ENCODE measurements at regions not wholly inside any gene's neighbourhood (a gene's known extent, or its start where the extent isn't known, plus 50 kb on each side); places are given as distances from the start of the nearest gene placed in this dataset.

- Histone ChIP-seq H3K79me2 (ENCODE audit: insufficient read depth) (no peaks in the 10 kb centered on the region), H4K20me1 (ENCODE audit: insufficient read depth) (no peaks in the 10 kb centered on the region), H3K9me3 (ENCODE audit: low read depth) (no peaks in the 10 kb centered on the region), H3F3A (ENCODE audit: insufficient read depth) (no peaks in the 10 kb centered on the region), H3K4me1 (ENCODE audit: insufficient read depth) (no peaks in the 10 kb centered on the region), H3K4me3 (no peak overlapping the region), H3K36me3 (ENCODE audit: low read depth) (no peaks in the 10 kb centered on the region), H3K9me2 (ENCODE audit: insufficient read depth) (no peaks in the 10 kb centered on the region), H3K27me3 (replicated peaks; ENCODE audit: insufficient read depth) (no peaks in the 10 kb centered on the region; the same call in 1 of the 2 replicates), H3K9ac (no peak overlapping the region), H3K27ac (no peak overlapping the region), H2AFZ (no peak overlapping the region), H3K4me2 (ENCODE audit: unreplicated experiment) (no peak overlapping the region)
- no peak for DNase-seq
- in situ Hi-C loops (cut with MboI) = no loop called here
- no peak for TF ChIP-seq EZH2 (IDR thresholded peaks at IDR 0.05; ENCODE audit: insufficient read depth, poor library complexity, severe bottlenecking)
- no peak for TF ChIP-seq EZH2phosphoT487 (IDR thresholded peaks at IDR 0.05; ENCODE audit: insufficient read depth, low read depth)
- WGBS, 2 experiments (ENCODE audit: low coverage in 1 of 2, low lambda C conversion rate in 2 of 2, missing lambda C conversion rate in 2 of 2) = 10 to 12% methylated on average over 8 of the region's 8 CpGs
Observed at GRCh38 chr16:19948186-19949104, 63.8 kb upstream of the GPRC5B start.

GRCh38 chr16:19945934-19946333 lies 61.3 kb upstream of the GPRC5B start:
- TF ChIP-seq EZH2phosphoT487 (IDR thresholded peaks at IDR 0.05; ENCODE audit: insufficient read depth, low read depth) (no peak), EZH2 (IDR thresholded peaks at IDR 0.05; ENCODE audit: insufficient read depth, poor library complexity, severe bottlenecking) (no peak)
- no peaks in the 10 kb centered on the region; the same call in 1 of the 2 replicates for H3K27me3 ChIP-seq (replicated peaks; ENCODE audit: insufficient read depth)
- no peak overlapping the region for H3K9ac ChIP-seq
- DNase-seq = no peak
- no peaks in the 10 kb centered on the region for H3K9me3 ChIP-seq (ENCODE audit: low read depth)
- H3K27ac ChIP-seq = no peak overlapping the region
- no peaks in the 10 kb centered on the region for H3K9me2 ChIP-seq (ENCODE audit: insufficient read depth)
- no peaks in the 10 kb centered on the region for H4K20me1 ChIP-seq (ENCODE audit: insufficient read depth)
- H3K4me2 ChIP-seq (ENCODE audit: unreplicated experiment) = no peak overlapping the region
- H3K4me1 ChIP-seq (ENCODE audit: insufficient read depth) = no peaks in the 10 kb centered on the region
- in situ Hi-C loops (cut with MboI) = no loop called here
- H3K79me2 ChIP-seq (ENCODE audit: insufficient read depth) = no peaks in the 10 kb centered on the region
- H3K36me3 ChIP-seq (ENCODE audit: low read depth) = no peaks in the 10 kb centered on the region
- H3K4me3 ChIP-seq = no peak overlapping the region
- no peak overlapping the region for H2AFZ ChIP-seq
- H3F3A ChIP-seq (ENCODE audit: insufficient read depth) = no peaks in the 10 kb centered on the region
- WGBS, 2 experiments (ENCODE audit: low coverage in 1 of 2, low lambda C conversion rate in 2 of 2, missing lambda C conversion rate in 2 of 2) = 25 to 38% methylated on average over 1 of the region's 1 CpG

GRCh38 chr16:19940195-19940594 lies 55.5 kb upstream of the GPRC5B start:
- H3K9ac ChIP-seq = no peak overlapping the region
- H3K4me3 ChIP-seq = no peak overlapping the region
- no peaks in the 10 kb centered on the region for H3K36me3 ChIP-seq (ENCODE audit: low read depth)
- no peaks in the 10 kb centered on the region for H3K4me1 ChIP-seq (ENCODE audit: insufficient read depth)
- H3F3A ChIP-seq (ENCODE audit: insufficient read depth) = no peaks in the 10 kb centered on the region
- TF ChIP-seq EZH2phosphoT487 (IDR thresholded peaks at IDR 0.05; ENCODE audit: insufficient read depth, low read depth) (no peak), EZH2 (IDR thresholded peaks at IDR 0.05; ENCODE audit: insufficient read depth, poor library complexity, severe bottlenecking) (no peak)
- H3K9me2 ChIP-seq (ENCODE audit: insufficient read depth) = no peaks in the 10 kb centered on the region
- no peak overlapping the region for H3K4me2 ChIP-seq (ENCODE audit: unreplicated experiment)
- no peaks in the 10 kb centered on the region for H3K27me3 ChIP-seq (replicated peaks; ENCODE audit: insufficient read depth)
- no peaks in the 10 kb centered on the region for H3K79me2 ChIP-seq (ENCODE audit: insufficient read depth)
- no peaks in the 10 kb centered on the region for H4K20me1 ChIP-seq (ENCODE audit: insufficient read depth)
- whole genome bisulfite sequencing, 2 experiments (ENCODE audit: low coverage in 1 of 2, low lambda C conversion rate in 2 of 2, missing lambda C conversion rate in 2 of 2) = 22 to 28% methylated on average over 6 of the region's 6 CpGs
- H3K9me3 ChIP-seq (ENCODE audit: low read depth) = no peaks in the 10 kb centered on the region
- no peak overlapping the region for H3K27ac ChIP-seq
- in situ Hi-C loops (cut with MboI) = no loop called here
- H2AFZ ChIP-seq = no peak overlapping the region
- peak; percentile 16 for DNase-seq

GRCh38 chr16:19939553-19939952 lies 54.9 kb upstream of the GPRC5B start:
- Histone ChIP-seq H2AFZ (no peak overlapping the region), H3K4me1 (ENCODE audit: insufficient read depth) (no peaks in the 10 kb centered on the region), H3K4me3 (no peak overlapping the region), H3K9ac (no peak overlapping the region), H3K27ac (no peak overlapping the region), H4K20me1 (ENCODE audit: insufficient read depth) (no peaks in the 10 kb centered on the region), H3K27me3 (replicated peaks; ENCODE audit: insufficient read depth) (no peaks in the 10 kb centered on the region; the same call in 1 of the 2 replicates), H3K79me2 (ENCODE audit: insufficient read depth) (no peaks in the 10 kb centered on the region), H3F3A (ENCODE audit: insufficient read depth) (no peaks in the 10 kb centered on the region), H3K4me2 (ENCODE audit: unreplicated experiment) (no peak overlapping the region), H3K9me2 (ENCODE audit: insufficient read depth) (no peaks in the 10 kb centered on the region), H3K36me3 (ENCODE audit: low read depth) (no peaks in the 10 kb centered on the region), H3K9me3 (ENCODE audit: low read depth) (no peaks in the 10 kb centered on the region)
- in situ Hi-C loops (cut with MboI) = no loop called here
- DNase-seq = no peak
- no peak for TF ChIP-seq EZH2 (IDR thresholded peaks at IDR 0.05; ENCODE audit: insufficient read depth, poor library complexity, severe bottlenecking)
- no peak for TF ChIP-seq EZH2phosphoT487 (IDR thresholded peaks at IDR 0.05; ENCODE audit: insufficient read depth, low read depth)
- WGBS, 2 experiments (ENCODE audit: low coverage in 1 of 2, low lambda C conversion rate in 2 of 2, missing lambda C conversion rate in 2 of 2) = 26 to 36% methylated on average over 5 of the region's 5 CpGs
